ENCODE measurements at regions not wholly inside any gene's neighbourhood (a gene's known extent, or its start where the extent isn't known, plus 50 kb on each side); places are given as distances from the start of the nearest gene placed in this dataset.

DNA sequence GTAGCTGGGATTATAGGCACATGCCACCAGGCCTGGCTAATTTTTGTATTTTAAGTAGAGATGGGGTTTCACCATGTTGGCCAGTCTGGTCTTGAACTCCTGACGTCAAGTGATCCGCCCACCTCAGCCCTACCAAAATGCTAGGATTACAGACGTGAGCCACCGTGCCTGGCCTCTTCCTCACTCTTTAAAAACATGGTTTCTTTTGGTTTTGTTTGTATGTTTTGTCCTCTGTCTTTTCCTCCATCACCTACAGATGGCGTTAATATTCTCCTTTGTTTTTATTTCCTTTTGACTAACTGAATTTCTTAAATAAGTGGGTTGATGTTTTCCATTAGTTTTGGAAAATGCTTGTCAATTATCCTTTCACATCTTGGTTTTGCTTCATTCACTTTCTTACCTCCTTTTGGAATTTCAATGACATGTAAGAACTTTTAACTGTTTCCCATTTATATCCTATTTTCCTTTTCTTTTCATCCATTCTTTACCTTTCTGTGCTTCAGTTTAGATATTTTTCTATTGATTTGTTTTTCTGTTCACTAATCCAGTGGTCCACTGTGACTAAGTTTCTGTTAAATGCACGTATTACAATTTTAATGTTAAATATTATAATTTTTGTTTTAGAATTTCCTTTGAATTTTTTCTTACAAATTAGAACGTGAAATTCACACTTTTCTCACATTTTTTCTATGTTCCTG lies 104.1 kb downstream of the ZNF467 start:
- TF ChIP-seq, protein P1, sequence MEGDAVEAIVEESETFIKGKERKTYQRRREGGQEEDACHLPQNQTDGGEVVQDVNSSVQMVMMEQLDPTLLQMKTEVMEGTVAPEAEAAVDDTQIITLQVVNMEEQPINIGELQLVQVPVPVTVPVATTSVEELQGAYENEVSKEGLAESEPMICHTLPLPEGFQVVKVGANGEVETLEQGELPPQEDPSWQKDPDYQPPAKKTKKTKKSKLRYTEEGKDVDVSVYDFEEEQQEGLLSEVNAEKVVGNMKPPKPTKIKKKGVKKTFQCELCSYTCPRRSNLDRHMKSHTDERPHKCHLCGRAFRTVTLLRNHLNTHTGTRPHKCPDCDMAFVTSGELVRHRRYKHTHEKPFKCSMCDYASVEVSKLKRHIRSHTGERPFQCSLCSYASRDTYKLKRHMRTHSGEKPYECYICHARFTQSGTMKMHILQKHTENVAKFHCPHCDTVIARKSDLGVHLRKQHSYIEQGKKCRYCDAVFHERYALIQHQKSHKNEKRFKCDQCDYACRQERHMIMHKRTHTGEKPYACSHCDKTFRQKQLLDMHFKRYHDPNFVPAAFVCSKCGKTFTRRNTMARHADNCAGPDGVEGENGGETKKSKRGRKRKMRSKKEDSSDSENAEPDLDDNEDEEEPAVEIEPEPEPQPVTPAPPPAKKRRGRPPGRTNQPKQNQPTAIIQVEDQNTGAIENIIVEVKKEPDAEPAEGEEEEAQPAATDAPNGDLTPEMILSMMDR (IDR thresholded peaks at IDR 0.05 in 4 of 5, conservative IDR thresholded peaks at IDR 0.05 in 1 of 5) = no peak
- TF ChIP-seq POLR2A (IDR thresholded peaks at IDR 0.05) = no peak

Data from gastrocnemius medialis (tissue), 4 donors.